Endothelial cell of umbilical vein (primary cell): ENCODE measurements at regions not wholly inside any gene's neighbourhood (a gene's known extent, or its start where the extent isn't known, plus 50 kb on each side); places are given as distances from the start of the nearest gene placed in this dataset.

Experiments used
- BruUV-seq: library from RNA; stranded (reverse); fragments of 400-500 nt; replicated peaks from 2 replicates; lab custom pipeline; 2021; lab: Mats Ljungman, UMichigan
- CTCF ChIA-PET: fragments of 300-600, 350-600 bp; sonication (Branson Sonifier 250); formaldehyde crosslinking; loops from one replicate; lab custom pipeline; 2021; ENCODE audit warnings: antibody characterized with exemption, inconsistent platforms; lab: Charles Lee
- POLR2A ChIA-PET: fragments of 300-600, 350-600 bp; sonication (Branson Sonifier 250); formaldehyde crosslinking; loops from one replicate; lab custom pipeline; 2021; ENCODE audit warnings: antibody characterized with exemption, inconsistent platforms; lab: Charles Lee
- DNase-seq: peaks from one replicate; pipeline ENCODE4 v3.0.0-alpha.2; 2011; ENCODE audit warnings: low read depth, low spot score
- FAIRE-seq: peaks from 2 replicates; lab custom pipeline; 2011; peaks lifted over from hg19 to GRCh38; lab: Jason Lieb, UNC
- H2AFZ ChIP-seq: 2 replicates; pipeline ENCODE4 v1.6.0; 2012; ENCODE audit warnings: low read depth, low read length, control low read depth, inconsistent platforms
- H3K27ac ChIP-seq: 2 replicates; pipeline ENCODE4 v1.5.1; 2011; ENCODE audit warnings: low read depth, mild to moderate bottlenecking, control low read depth, low read length, moderate library complexity; ENCODE audit not compliant: insufficient read depth
- H3K27me3 ChIP-seq, 2 experiments: 2 replicates each; pipeline versions ENCODE4 v1.6.0 to v1.6.1; 2011; ENCODE audit warnings: low read length in 2 of 2, mixed read lengths in 1 of 2; ENCODE audit not compliant: control insufficient read depth in 2 of 2, insufficient read depth in 2 of 2
- H3K36me3 ChIP-seq, 2 experiments: 2 replicates in 1 of 2; 3 replicates in 1 of 2; pipeline ENCODE4 v1.5.1; 2011; ENCODE audit warnings: low read length in 2 of 2, mild to moderate bottlenecking in 1 of 2, moderate library complexity in 1 of 2; ENCODE audit not compliant: control insufficient read depth in 2 of 2, insufficient read depth in 2 of 2; ENCODE audit errors: extremely low read depth in 1 of 2
- H3K4me1 ChIP-seq: 3 replicates; pipeline ENCODE4 v1.5.1; 2011; ENCODE audit warnings: mild to moderate bottlenecking, low read length; ENCODE audit not compliant: control insufficient read depth, insufficient read depth; ENCODE audit errors: extremely low read depth
- H3K4me2 ChIP-seq: 2 replicates; pipeline ENCODE4 v1.6.1; 2011; ENCODE audit warnings: low read length, control low read depth, mixed read lengths; ENCODE audit not compliant: insufficient read depth
- H3K4me3 ChIP-seq, 3 experiments: fragments of 200-600 bp in 1 of 3; sonication (generic), shearing (Covaris generic) in 1 of 3; replicated peaks in 1 of 3; 2 replicates each; pipeline ENCODE4 v1.5.1; 2011 to 2016; ENCODE audit warnings: control low read depth in 3 of 3, low read length in 3 of 3, mild to moderate bottlenecking in 2 of 3, inconsistent platforms in 1 of 3, low read depth in 1 of 3, moderate library complexity in 1 of 3; ENCODE audit not compliant: insufficient read depth in 1 of 3
- H3K79me2 ChIP-seq: 2 replicates; pipeline ENCODE4 v1.6.0; 2012; ENCODE audit warnings: low read length, inconsistent platforms; ENCODE audit not compliant: control insufficient read depth, insufficient read depth
- H3K9ac ChIP-seq: replicated peaks from 2 replicates; pipeline ENCODE3; 2011; ENCODE audit warnings: low read length, control low read depth; ENCODE audit not compliant: insufficient read depth; ENCODE audit errors: extremely low read depth
- H3K9me1 ChIP-seq: replicated peaks from 3 replicates; pipeline ENCODE4 v1.6.0; 2011; ENCODE audit warnings: mild to moderate bottlenecking, low read length; ENCODE audit not compliant: control insufficient read depth, insufficient read depth; ENCODE audit errors: extremely low read depth
- H3K9me3 ChIP-seq: replicated peaks from 2 replicates; pipeline ENCODE4 v1.5.1; 2012; ENCODE audit warnings: low read length, inconsistent platforms; ENCODE audit not compliant: control insufficient read depth, insufficient read depth
- H4K20me1 ChIP-seq: replicated peaks from 2 replicates; pipeline ENCODE3; 2011; ENCODE audit warnings: mild to moderate bottlenecking, low read length; ENCODE audit not compliant: control insufficient read depth, insufficient read depth; ENCODE audit errors: extremely low read depth
- EZH2 ChIP-seq: IDR thresholded peaks from 2 replicates; pipeline ENCODE4 v1.6.1; 2012; ENCODE audit warnings: borderline replicate concordance, low read depth, mild to moderate bottlenecking, moderate library complexity, low read length, inconsistent platforms; ENCODE audit not compliant: severe bottlenecking
- FOS ChIP-seq: IDR thresholded peaks from 2 replicates; pipeline ENCODE4 v1.6.1; 2011; ENCODE audit warnings: mild to moderate bottlenecking, low read length, moderate library complexity, borderline replicate concordance; ENCODE audit not compliant: insufficient read depth
- GATA2 ChIP-seq: IDR thresholded peaks from 2 replicates; pipeline ENCODE4 v1.7.0; 2011; ENCODE audit warnings: low read depth, mild to moderate bottlenecking, moderate library complexity, mixed read lengths, low read length; ENCODE audit not compliant: insufficient read length, insufficient read depth
- JUN ChIP-seq: IDR thresholded peaks from 2 replicates; pipeline ENCODE4 v1.6.1; 2011; ENCODE audit warnings: borderline replicate concordance, low read depth; ENCODE audit not compliant: insufficient read length, insufficient read depth
- MYC ChIP-seq: IDR thresholded peaks from one replicate; pipeline ENCODE4 v1.6.1; 2011; ENCODE audit warnings: mild to moderate bottlenecking, low read depth, low read length
- POLR2A ChIP-seq: IDR thresholded peaks from 2 replicates; pipeline ENCODE4 v1.6.1; 2012; ENCODE audit warnings: low read depth, mild to moderate bottlenecking, control low read depth, low read length
- POLR2AphosphoS5 ChIP-seq: IDR thresholded peaks from 2 replicates; pipeline ENCODE4 v1.6.1; 2012; ENCODE audit warnings: low read depth, mild to moderate bottlenecking, control low read depth, low read length, moderate library complexity; ENCODE audit not compliant: insufficient read depth
- dilution Hi-C: fragments of 300-500 bp; cut with MboI; formaldehyde crosslinking; loops from one replicate; pipeline ENCODE4 v1.15.0; 2019; ENCODE audit warnings: low sequenced_read_pairs; ENCODE audit not compliant: extremely low pct_ligation_motif_present
- intact Hi-C: fragments of 100-400 bp; cut with micrococcal nuclease; formaldehyde crosslinking; loops from one replicate; pipeline ENCODE4 v1.10.0; 2022
- TF ChIP-seq, protein P1 (sequence below): IDR thresholded peaks from 2 replicates; pipeline ENCODE4 v1.6.1; 2011; ENCODE audit not compliant: insufficient read depth, insufficient read length
- TF ChIP-seq, protein P2 (sequence below), 2 donors: IDR thresholded peaks; 1 replicate in 1 of 2; 2 replicates in 1 of 2; pipeline ENCODE4 v1.5.1; 2011; ENCODE audit warnings: low read length in 2 of 2, mild to moderate bottlenecking in 2 of 2, moderate library complexity in 2 of 2, control low read depth in 1 of 2, inconsistent platforms in 1 of 2, low read depth in 1 of 2; ENCODE audit not compliant: insufficient read depth in 1 of 2; ENCODE audit errors: extremely low read depth in 1 of 2

DNA sequence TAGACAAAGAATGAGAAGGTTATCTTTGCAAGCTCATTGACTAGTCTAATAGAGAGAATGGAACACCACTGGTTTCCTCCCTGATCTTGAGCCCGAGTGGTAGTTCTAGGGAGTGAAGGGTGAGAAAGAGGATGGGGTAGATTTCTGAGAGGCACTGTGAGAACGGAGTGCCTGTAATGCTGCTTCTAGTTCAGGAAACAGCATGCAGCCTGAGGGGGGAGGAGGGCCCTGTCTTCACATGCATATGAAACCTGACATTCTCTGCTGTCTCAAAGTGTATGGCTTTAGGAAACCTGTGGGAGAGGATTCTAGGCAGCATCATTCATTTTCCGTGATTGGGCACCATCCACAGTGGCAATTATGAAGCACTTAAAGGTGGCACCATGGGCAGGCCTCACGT is 259.4 kb upstream of the MAN1A1 start:
- intact Hi-C loops (no loop called here), dilution Hi-C loops (no loop called here)
- Histone ChIP-seq H3K9me1 (no peaks in the 10 kb centered on the region), H3K4me2 (no peak overlapping the region), H3K4me1 (no peaks in the 10 kb centered on the region), H3K9ac (no peak overlapping the region), H3K4me3 (no peak overlapping the region), H4K20me1 (no peaks in the 10 kb centered on the region), H3K27ac (no peak overlapping the region), H3K9me3 (no peaks in the 10 kb centered on the region), H3K27me3 (no peaks in the 10 kb centered on the region), H2AFZ (no peak overlapping the region), H3K79me2 (no peaks in the 10 kb centered on the region), H3K36me3 (no peaks in the 10 kb centered on the region)
- CTCF ChIA-PET = no interaction called here
- no TSS peak for BruUV-seq
- DNase-seq = no peak
- TF ChIP-seq GATA2 = no peak
- TF ChIP-seq POLR2A = no peak
- no peak for TF ChIP-seq POLR2AphosphoS5
- TF ChIP-seq JUN = no peak
- TF ChIP-seq MYC = no peak
- TF ChIP-seq, protein P1, sequence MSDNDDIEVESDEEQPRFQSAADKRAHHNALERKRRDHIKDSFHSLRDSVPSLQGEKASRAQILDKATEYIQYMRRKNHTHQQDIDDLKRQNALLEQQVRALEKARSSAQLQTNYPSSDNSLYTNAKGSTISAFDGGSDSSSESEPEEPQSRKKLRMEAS = no peak
- TF ChIP-seq, protein P2, sequence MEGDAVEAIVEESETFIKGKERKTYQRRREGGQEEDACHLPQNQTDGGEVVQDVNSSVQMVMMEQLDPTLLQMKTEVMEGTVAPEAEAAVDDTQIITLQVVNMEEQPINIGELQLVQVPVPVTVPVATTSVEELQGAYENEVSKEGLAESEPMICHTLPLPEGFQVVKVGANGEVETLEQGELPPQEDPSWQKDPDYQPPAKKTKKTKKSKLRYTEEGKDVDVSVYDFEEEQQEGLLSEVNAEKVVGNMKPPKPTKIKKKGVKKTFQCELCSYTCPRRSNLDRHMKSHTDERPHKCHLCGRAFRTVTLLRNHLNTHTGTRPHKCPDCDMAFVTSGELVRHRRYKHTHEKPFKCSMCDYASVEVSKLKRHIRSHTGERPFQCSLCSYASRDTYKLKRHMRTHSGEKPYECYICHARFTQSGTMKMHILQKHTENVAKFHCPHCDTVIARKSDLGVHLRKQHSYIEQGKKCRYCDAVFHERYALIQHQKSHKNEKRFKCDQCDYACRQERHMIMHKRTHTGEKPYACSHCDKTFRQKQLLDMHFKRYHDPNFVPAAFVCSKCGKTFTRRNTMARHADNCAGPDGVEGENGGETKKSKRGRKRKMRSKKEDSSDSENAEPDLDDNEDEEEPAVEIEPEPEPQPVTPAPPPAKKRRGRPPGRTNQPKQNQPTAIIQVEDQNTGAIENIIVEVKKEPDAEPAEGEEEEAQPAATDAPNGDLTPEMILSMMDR (IDR thresholded peaks at IDR 0.05; ENCODE audit: extremely low read depth in 1 of 2, insufficient read depth in 1 of 2, low read depth in 1 of 2, low read length in 2 of 2) = no peak
- TF ChIP-seq EZH2 = no peak
- no peak for TF ChIP-seq FOS
- no peak for FAIRE-seq
- POLR2A ChIA-PET = no interaction called here
